AG04450 (cell line): ENCODE measurements at regions not wholly inside any gene's neighbourhood (a gene's known extent, or its start where the extent isn't known, plus 50 kb on each side); places are given as distances from the start of the nearest gene placed in this dataset.

ENCODE experiments used
- CTCF ChIA-PET: fragments of 300-600, 350-600 bp; formaldehyde crosslinking; extraction: SDS; loops from one replicate; lab custom pipeline; 2022; ENCODE audit warnings: antibody characterized with exemption, inconsistent platforms; lab: Charles Lee
- POLR2A ChIA-PET: fragments of 350-600 bp; formaldehyde crosslinking; extraction: SDS; loops from one replicate; lab custom pipeline; 2021; ENCODE audit warnings: antibody characterized with exemption, inconsistent platforms; lab: Yijun Ruan, JAX
- DNase-seq: peaks from one replicate; pipeline ENCODE4 v3.0.0-alpha.2; 2011; ENCODE audit warnings: low read depth, low spot score
- H3K27ac ChIP-seq: one replicate; pipeline ENCODE4 v1.5.1; 2012; ENCODE audit warnings: low read depth, low read length, control low read depth
- H3K27me3 ChIP-seq: one replicate; pipeline ENCODE4 v1.6.0; 2012; ENCODE audit warnings: low read length; ENCODE audit not compliant: control insufficient read depth, insufficient read depth
- H3K4me3 ChIP-seq: 2 replicates; pipeline ENCODE4 v1.5.1; 2011; ENCODE audit warnings: mild to moderate bottlenecking, low read depth, low read length, control low read depth
- H3K9me3 ChIP-seq: 2 replicates; pipeline ENCODE4 v1.5.1; 2012; ENCODE audit warnings: low read length; ENCODE audit not compliant: control insufficient read depth, insufficient read depth
- CTCF ChIP-seq: IDR thresholded peaks from 2 replicates; pipeline ENCODE4 v1.5.1; 2011; ENCODE audit warnings: low read depth, low read length, control low read depth, inconsistent platforms

GRCh38 chr20:18989736-18990474 is 176.3 kb downstream of the SCP2D1 start:
- no peak for DNase-seq
- TF ChIP-seq CTCF, result no peak
- Histone ChIP-seq H3K27me3 (no peaks in the 10 kb centered on the region), H3K4me3 (no peak overlapping the region), H3K9me3 (peaks cover 66% of the 10 kb centered on the region), H3K27ac (no peak overlapping the region)
- CTCF ChIA-PET, result no interaction called here
- POLR2A ChIA-PET, result no interaction called here

GRCh38 chr20:18991012-18991411 is 177.4 kb downstream of the SCP2D1 start:
- Histone ChIP-seq H3K27ac (no peak overlapping the region), H3K27me3 (no peaks in the 10 kb centered on the region), H3K4me3 (no peak overlapping the region), H3K9me3 (peaks cover 61% of the 10 kb centered on the region)
- DNase-seq, result no peak
- CTCF ChIA-PET, result no interaction called here
- no peak for TF ChIP-seq CTCF
- POLR2A ChIA-PET, result no interaction called here

GRCh38 chr20:18992418-18992817 is 178.8 kb downstream of the SCP2D1 start:
- no peak overlapping the region for H3K27ac ChIP-seq
- TF ChIP-seq CTCF, result no peak
- peaks cover 51% of the 10 kb centered on the region for H3K9me3 ChIP-seq
- POLR2A ChIA-PET, result no interaction called here
- no peak for DNase-seq
- H3K27me3 ChIP-seq, result no peaks in the 10 kb centered on the region
- CTCF ChIA-PET, result no interaction called here
- H3K4me3 ChIP-seq, result no peak overlapping the region

- H3K4me3 ChIP-seq, result no peak overlapping the region
These were observed 181.9 kb downstream of the SCP2D1 start for GRCh38 chr20:18995455-18995854.

More at GRCh38 chr20:18995455-18995854, 181.9 kb downstream of the SCP2D1 start:
- ChIA-PET CTCF (no interaction called here), POLR2A (no interaction called here)
- H3K27ac ChIP-seq, result no peak overlapping the region
- peaks cover 29% of the 10 kb centered on the region for H3K9me3 ChIP-seq
- no peak for TF ChIP-seq CTCF
- H3K27me3 ChIP-seq, result no peaks in the 10 kb centered on the region
- no peak for DNase-seq
